ENCODE measurements at regions not wholly inside any gene's neighbourhood (a gene's known extent, or its start where the extent isn't known, plus 50 kb on each side); places are given as distances from the start of the nearest gene placed in this dataset.

- Mint-ChIP-seq H3K27ac (no peak overlapping the region), H3K27me3 (ENCODE audit: low read depth) (no peaks in the 10 kb centered on the region; the same call in 1 of the 2 replicates), H3K36me3 (ENCODE audit: insufficient read depth in 1 of 3, low read depth in 3 of 3) (no peaks in the 10 kb centered on the region), H3K9me3 (no peaks in the 10 kb centered on the region), H3K4me3 (no peak overlapping the region), H3K4me1 (no peaks in the 10 kb centered on the region)
- H3K14ac ChIP-seq (ENCODE audit: insufficient read depth, low read length) = no peak overlapping the region
- no peak overlapping the region for H3K4me2 ChIP-seq (ENCODE audit: insufficient read depth, insufficient read length, low read length)
- no peak overlapping the region for H4K8ac ChIP-seq (replicated peaks; ENCODE audit: insufficient read length, low read depth, low read length)
- no peak overlapping the region for H4K91ac ChIP-seq (ENCODE audit: insufficient read length, low read depth, low read length)
- no peaks in the 10 kb centered on the region for H3K4me1 ChIP-seq (ENCODE audit: insufficient read depth, low read length)
- H3T11ph ChIP-seq (ENCODE audit: low read length) = no peak overlapping the region
- no peak overlapping the region for H3K23ac ChIP-seq (ENCODE audit: insufficient read length, low read depth, low read length)
- DNase-seq = no peak
- H2BK5ac ChIP-seq (ENCODE audit: insufficient read length, low read length) = no peak overlapping the region
- no peak overlapping the region for H3K27ac ChIP-seq (ENCODE audit: insufficient read length, low read depth, low read length)
- H3K9ac ChIP-seq (ENCODE audit: extremely low read depth, insufficient read length, low read length) = no peak overlapping the region
- no peaks in the 10 kb centered on the region for H3K27me3 ChIP-seq (ENCODE audit: insufficient read depth, low read length)
- H2AFZ ChIP-seq (ENCODE audit: low read length) = no peak overlapping the region
- H3K23me2 ChIP-seq (ENCODE audit: insufficient read length, low read depth, low read length, poor library complexity, severe bottlenecking) = no peaks in the 10 kb centered on the region
- H4K5ac ChIP-seq (ENCODE audit: insufficient read length, low read depth, low read length) = no peak overlapping the region
- no peak overlapping the region for H2BK20ac ChIP-seq (ENCODE audit: low read depth, low read length, poor library complexity, severe bottlenecking)
- H4K20me1 ChIP-seq (ENCODE audit: control insufficient read depth, insufficient read depth, insufficient read length) = no peaks in the 10 kb centered on the region
- H2AK5ac ChIP-seq (ENCODE audit: insufficient read length, low read length) = no peak overlapping the region
- H2BK15ac ChIP-seq (ENCODE audit: low read depth, low read length) = no peak overlapping the region
- no peaks in the 10 kb centered on the region for H3K9me3 ChIP-seq (ENCODE audit: control insufficient read depth, low read depth, low read length)
- no peak overlapping the region for H2BK12ac ChIP-seq (ENCODE audit: insufficient read length, low read depth, low read length)
- no peak overlapping the region for H3K56ac ChIP-seq (ENCODE audit: insufficient read length, low read depth, low read length)
- no peaks in the 10 kb centered on the region for H3K79me2 ChIP-seq (ENCODE audit: insufficient read depth, low read length)
- no peak overlapping the region for H3K4ac ChIP-seq (ENCODE audit: low read depth, low read length)
- no peak overlapping the region for H2BK120ac ChIP-seq (ENCODE audit: low read depth, low read length, poor library complexity, severe bottlenecking)
- no peaks in the 10 kb centered on the region for H3K79me1 ChIP-seq (ENCODE audit: insufficient read depth, low read depth, low read length, poor library complexity, severe bottlenecking)
- no peak for TF ChIP-seq CTCF (conservative IDR thresholded peaks at IDR 0.05)
- H3K18ac ChIP-seq (ENCODE audit: insufficient read length, low read depth, low read length) = no peak overlapping the region
Observed at GRCh38 chr11:79744941-79745340, 304.1 kb upstream of the TENM4 start.

All from H9 (cell line).